ENCODE measurements at regions not wholly inside any gene's neighbourhood (a gene's known extent, or its start where the extent isn't known, plus 50 kb on each side); places are given as distances from the start of the nearest gene placed in this dataset.
"Not testable (repeated sequence)": the region's sequence is repeated elsewhere in the genome, so short reads cannot be mapped to it uniquely, and the experiment has no call there.

GRCh38 chr7:114812570-114812969 lies 109.3 kb upstream of the MDFIC start:
- DNase-seq: no peak

- no peak for DNase-seq
Observed at GRCh38 chr7:114813624-114814023, 108.3 kb upstream of the MDFIC start.

- DNase-seq: not testable (repeated sequence)
Observed at GRCh38 chr7:114817036-114817435, 104.9 kb upstream of the MDFIC start.

GRCh38 chr7:114818501-114818900 lies 103.4 kb upstream of the MDFIC start:
- DNase-seq: no peak

- peak; percentile 26 for DNase-seq
Observed at GRCh38 chr7:114819616-114820362, 102.1 kb upstream of the MDFIC start.

- DNase-seq: no peak
Observed at GRCh38 chr7:114821030-114821900, 100.6 kb upstream of the MDFIC start.

- no peak for DNase-seq
Observed at GRCh38 chr7:114822131-114822530, 99.8 kb upstream of the MDFIC start.

- DNase-seq: no peak
Observed at GRCh38 chr7:114822844-114823243, 99.0 kb upstream of the MDFIC start.

GRCh38 chr7:114823290-114823689 lies 98.6 kb upstream of the MDFIC start:
- no peak for DNase-seq

- no peak for DNase-seq
Observed at GRCh38 chr7:114825423-114825951, 96.4 kb upstream of the MDFIC start.

- no peak for DNase-seq
Observed at GRCh38 chr7:114830952-114831351, 90.9 kb upstream of the MDFIC start.

GRCh38 chr7:114832906-114833595 lies 88.8 kb upstream of the MDFIC start:
- DNase-seq: no peak

- no peak for DNase-seq
Observed at GRCh38 chr7:114835303-114835702, 86.6 kb upstream of the MDFIC start.

- no peak for DNase-seq
Observed at GRCh38 chr7:114835861-114836260, 86.0 kb upstream of the MDFIC start.

- DNase-seq: no peak
Observed at GRCh38 chr7:114842551-114843065, 79.3 kb upstream of the MDFIC start.

GRCh38 chr7:114843102-114843501 lies 78.8 kb upstream of the MDFIC start:
- DNase-seq: no peak

GRCh38 chr7:114851406-114852061 lies 70.4 kb upstream of the MDFIC start:
- DNase-seq: peak; percentile 63

GRCh38 chr7:114852293-114852692 lies 69.6 kb upstream of the MDFIC start:
- DNase-seq: peak; percentile 80

GRCh38 chr7:114853189-114853588 lies 68.7 kb upstream of the MDFIC start:
- no peak for DNase-seq

- no peak for DNase-seq
Observed at GRCh38 chr7:114854369-114854768, 67.5 kb upstream of the MDFIC start.

- DNase-seq: no peak
Observed at GRCh38 chr7:114856625-114857024, 65.3 kb upstream of the MDFIC start.

GRCh38 chr7:114857605-114858004 lies 64.3 kb upstream of the MDFIC start:
- DNase-seq: no peak

Measured in NCI-H2171 treated with DMSO at 0.1 percent for 48 hours (cell line).